ENCODE measurements at regions not wholly inside any gene's neighbourhood (a gene's known extent, or its start where the extent isn't known, plus 50 kb on each side); places are given as distances from the start of the nearest gene placed in this dataset.

- TF ChIP-seq CTCF (IDR thresholded peaks at IDR 0.05) (no peak), CEBPB (IDR thresholded peaks at IDR 0.05) (no peak), RAD21 (conservative IDR thresholded peaks at IDR 0.05 in 1 of 2, IDR thresholded peaks at IDR 0.05 in 1 of 2) (no peak), MAZ (IDR thresholded peaks at IDR 0.05; ENCODE audit: borderline replicate concordance, low read depth, low read length) (no peak), FOSL2 (IDR thresholded peaks at IDR 0.05) (no peak), FOSL2 (CRISPR knock-in tag; IDR thresholded peaks at IDR 0.05) (no peak), RCOR1 (IDR thresholded peaks at IDR 0.05; ENCODE audit: low read depth, low read length) (no peak), CHD4 (IDR thresholded peaks at IDR 0.05; ENCODE audit: borderline replicate concordance) (no peak), POLR2A (IDR thresholded peaks at IDR 0.05; ENCODE audit: low read length) (no peak), SMC3 (IDR thresholded peaks at IDR 0.05) (no peak), ESRRA (IDR thresholded peaks at IDR 0.05; ENCODE audit: borderline replicate concordance, low read length) (no peak)
- TF ChIP-seq, protein P1, sequence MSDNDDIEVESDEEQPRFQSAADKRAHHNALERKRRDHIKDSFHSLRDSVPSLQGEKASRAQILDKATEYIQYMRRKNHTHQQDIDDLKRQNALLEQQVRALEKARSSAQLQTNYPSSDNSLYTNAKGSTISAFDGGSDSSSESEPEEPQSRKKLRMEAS (IDR thresholded peaks at IDR 0.05): no peak
These were observed 709.8 kb downstream of the UQCRFS1 start for GRCh38 chr19:28502879-28503734.

Data from A549 (cell line).